ENCODE measurements at regions not wholly inside any gene's neighbourhood (a gene's known extent, or its start where the extent isn't known, plus 50 kb on each side); places are given as distances from the start of the nearest gene placed in this dataset.
A peak's percentile ranks its signal among the peaks of the same experiment; 100 is the strongest.
"Not testable (repeated sequence)": the region's sequence is repeated elsewhere in the genome, so short reads cannot be mapped to it uniquely, and the experiment has no call there.

DNA sequence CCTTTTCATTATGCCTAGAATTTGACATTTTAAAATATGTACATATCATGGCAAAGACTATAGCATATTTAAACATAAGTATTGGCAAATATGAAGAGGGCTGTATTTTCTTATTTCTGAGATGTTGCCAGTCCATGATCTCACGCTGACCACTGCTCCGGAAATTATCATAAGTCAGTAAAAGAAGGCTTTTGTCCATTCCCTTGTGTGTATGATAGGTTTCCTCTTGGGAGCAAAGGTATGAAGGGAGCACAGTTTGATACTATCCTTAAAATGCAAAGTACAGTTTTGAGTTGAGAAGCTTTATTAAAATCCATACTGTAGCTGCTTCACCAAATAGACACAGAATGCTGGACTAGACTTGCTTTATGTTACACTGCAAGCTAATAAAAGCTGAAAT is 52.6 kb upstream of the AGA start:
- no peak for DNase-seq (ENCODE audit: low read depth in 2 of 2)

DNA sequence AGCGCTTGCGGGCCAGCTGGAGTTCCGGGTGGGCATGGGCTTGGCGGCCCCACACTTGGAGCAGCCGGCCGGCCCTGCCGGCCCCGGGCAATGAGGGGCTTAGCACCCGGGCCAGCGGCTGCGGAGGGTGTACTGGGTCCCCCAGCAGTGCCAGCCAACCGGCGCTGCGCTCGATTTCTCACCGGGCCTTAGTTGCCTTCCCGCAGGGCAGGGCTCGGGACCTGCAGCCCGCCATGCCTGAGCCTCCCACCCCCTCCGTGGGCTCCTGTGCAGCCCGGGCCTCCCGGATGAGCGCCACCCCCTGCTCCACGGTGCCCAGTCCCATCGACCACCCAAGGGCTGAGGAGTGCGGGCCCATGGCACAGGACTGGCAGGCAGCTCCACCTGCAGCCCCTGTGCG is 53.4 kb upstream of the AGA start:
- not testable (repeated sequence) for DNase-seq (ENCODE audit: low read depth in 2 of 2)

DNA sequence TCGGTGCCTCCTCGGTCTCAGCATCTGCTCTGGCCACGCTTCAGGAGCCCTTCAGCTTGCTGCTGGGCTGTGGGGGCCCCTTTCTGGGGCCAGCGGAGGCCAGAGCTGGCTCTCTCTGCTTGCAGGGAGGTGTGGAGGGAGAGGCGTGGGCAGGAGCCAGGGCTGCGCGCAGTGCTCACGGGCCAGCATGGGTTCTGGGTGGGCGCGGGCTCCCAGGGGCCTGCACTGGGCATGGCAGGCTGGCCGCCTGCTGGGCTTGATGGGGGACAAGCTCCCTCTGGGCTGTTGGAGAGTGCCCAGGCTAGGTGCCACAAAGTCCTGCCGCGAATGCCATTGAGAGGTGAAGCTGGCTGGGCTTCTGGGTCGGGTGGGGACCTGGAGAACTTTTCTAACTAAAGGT is 57.3 kb upstream of the AGA start:
- no peak for DNase-seq (ENCODE audit: low read depth in 2 of 2)

DNA sequence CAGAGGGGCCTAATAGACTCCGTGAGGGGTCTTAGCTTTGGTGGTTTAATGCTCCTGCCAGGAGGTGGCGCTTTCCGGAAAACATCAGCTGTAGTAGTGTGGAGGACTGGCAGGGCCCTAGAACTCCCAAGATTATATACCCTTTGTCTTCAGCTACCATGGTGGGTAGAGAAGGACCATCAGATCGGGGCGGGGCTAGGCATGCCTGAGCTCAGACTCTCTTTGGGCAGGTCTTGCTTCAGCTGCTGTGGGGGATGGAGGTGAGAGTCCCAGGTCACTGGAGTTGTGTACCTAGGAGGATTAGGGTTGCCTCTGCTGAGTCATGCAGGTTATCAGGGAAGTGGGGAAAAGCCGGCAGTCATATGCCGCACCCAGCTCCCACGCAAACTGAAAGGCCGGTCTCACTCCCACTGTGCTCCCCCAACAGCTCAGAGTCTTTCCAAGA is 63.0 kb upstream of the AGA start:
- DNase-seq (ENCODE audit: low read depth in 2 of 2): no peak

DNA sequence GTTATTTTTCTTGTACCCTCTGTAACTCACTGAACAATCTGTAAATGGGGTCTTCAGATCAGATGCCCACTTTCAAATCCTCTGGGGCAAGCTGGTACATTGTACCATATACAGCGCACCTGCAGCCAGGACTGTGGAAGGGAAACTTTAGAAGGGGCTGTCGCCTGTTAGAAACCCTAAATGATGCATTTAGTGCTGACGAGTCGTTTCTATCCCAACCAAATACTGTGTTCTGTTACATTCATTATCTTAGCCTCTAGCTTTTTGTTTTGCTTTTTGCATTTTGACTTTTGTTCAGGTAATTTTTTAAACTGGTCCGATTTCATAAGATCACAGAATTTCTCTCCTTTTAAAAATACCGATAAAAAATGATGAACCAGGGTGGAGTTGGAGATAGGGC is 66.4 kb upstream of the AGA start:
- no peak for DNase-seq (ENCODE audit: low read depth in 2 of 2)

DNA sequence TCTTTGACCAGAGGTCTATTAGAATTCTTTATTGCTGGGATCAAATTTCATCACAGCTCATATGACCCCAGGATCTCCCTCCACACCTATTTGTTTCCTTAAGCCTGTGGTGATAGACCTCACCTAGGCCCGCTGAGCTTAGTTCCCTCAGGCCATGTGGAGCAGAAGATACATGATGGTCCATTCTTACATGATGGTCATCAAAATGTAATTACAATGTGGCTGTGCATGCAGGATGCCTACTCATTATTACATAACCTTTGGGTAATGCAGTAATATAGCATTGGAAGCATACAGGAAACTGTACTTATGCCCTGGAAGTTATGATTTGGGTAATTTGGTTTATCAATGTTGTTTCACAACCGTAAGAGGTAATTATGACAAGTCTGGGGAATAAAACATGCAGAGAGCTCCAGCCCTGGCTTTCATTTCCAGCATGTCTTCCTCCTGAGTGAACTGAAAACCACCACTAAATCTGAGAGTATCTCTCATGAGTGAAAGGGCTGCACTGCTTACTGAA is 67.0 kb upstream of the AGA start:
- no peak for DNase-seq (ENCODE audit: low read depth in 2 of 2)

DNA sequence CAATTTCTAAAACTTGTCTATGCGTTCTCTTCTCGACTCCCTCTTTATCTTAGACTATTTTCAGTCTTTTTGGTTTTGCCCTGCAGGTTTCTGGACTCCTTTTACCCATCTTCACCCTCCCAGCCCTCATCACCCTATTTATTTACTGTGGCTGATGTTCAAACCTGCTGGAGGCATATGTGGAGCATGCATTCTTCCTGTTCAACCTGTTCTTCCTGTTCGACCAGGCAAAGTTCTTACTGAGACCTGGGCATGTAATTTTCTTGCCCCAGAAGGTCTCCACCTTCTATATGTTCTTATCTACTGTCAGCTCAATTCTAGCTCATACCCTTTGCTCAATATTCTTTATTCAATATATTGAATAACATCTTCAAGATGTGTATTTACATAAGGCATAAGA is 69.4 kb upstream of the AGA start:
- no peak for DNase-seq (ENCODE audit: low read depth in 2 of 2)

DNA sequence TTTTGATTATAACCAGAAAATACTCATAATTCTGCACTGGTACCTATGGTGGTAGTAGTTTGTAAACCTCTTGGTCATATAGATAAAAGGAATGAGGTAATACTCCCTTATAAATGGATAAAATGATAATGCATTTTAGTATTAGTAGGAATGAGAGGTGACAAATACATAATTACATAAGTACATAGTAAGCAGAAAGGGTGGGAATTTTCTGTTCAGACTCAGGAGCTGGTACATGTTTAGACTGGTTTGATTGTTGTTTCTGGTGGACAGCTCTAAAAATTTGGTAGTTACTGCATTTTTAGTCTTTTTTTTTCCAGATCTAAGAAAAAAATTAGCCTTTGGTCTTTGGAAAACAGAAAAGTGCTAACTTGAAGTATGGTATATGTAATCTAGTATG is 70.4 kb upstream of the AGA start:
- DNase-seq (ENCODE audit: low read depth in 2 of 2): no peak

DNA sequence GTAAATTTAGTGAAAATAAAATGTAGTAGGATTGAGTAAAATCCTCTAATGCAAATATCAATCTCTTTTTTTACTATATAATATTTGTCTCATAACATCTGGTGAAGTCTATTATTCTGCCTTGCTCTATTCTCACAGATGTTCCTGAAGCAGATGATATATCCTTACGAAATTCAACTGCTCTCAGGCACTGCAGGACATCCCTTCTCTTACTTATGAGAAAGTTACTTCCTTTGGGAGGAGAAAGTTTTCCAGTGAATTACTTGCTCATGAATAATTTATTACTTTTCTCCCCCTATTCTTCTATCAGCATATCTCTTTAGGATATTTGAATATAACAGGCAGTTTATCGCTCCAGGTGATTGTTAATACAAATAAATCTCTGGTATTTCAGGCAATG is 75.6 kb upstream of the AGA start:
- no peak for DNase-seq (ENCODE audit: low read depth in 2 of 2)

DNA sequence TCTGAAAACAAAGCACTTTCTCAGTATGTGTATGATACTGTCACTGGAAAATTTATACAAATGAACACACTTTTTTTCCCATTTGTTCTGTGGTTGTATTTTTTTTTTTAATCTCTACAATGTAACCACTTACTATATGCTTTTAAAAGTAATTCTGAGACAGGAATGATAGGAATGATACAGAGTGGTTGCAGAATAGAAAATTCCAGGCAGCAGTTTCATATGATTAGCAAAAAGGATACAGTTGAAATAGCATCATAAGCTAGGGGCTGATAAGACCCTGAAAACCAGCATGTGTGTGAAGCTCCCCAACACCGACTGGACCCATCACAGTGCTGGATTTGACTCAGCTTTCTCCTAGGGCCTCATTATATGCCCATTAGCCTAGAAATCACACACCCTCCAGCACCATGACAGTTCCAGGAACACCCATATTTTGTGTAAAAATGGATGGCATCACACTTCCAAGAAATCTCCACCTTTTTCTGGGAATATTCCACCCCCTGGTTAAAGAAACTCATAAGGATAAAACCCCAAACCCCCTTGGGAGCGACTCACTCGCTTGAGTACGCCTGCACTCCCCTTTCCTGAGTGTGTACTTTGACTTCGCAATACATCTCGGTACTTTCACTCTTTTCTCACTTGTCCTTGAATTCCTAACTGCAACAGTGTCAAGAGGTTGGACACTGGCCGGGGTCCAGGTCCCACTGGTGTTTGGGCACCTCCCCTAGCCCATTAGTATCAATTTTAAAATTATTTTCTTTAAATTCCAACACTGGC is 77.4 kb upstream of the AGA start:
- peak; percentile 55 to 68 for DNase-seq (ENCODE audit: low read depth in 2 of 2)

DNA sequence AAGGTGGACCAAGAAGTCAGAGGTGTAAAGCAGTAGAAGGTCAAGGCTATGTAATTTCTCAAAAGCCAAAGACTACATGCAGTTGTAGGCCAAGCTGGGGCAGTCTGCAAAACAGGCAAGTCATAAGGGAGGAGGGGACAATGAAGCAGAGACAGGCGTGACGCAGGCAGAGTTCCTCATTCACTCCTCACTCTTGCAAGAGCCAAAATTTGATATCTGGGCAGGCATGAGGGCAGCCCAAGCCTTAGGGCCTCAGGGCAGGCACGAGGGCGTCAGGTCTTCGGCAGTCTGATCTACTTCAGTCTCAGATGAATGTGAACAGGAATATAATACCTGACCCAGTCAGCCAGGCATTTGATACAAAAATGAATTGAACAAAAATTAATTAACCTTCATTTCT is 86.4 kb upstream of the AGA start:
- no peak for DNase-seq (ENCODE audit: low read depth in 2 of 2)

DNA sequence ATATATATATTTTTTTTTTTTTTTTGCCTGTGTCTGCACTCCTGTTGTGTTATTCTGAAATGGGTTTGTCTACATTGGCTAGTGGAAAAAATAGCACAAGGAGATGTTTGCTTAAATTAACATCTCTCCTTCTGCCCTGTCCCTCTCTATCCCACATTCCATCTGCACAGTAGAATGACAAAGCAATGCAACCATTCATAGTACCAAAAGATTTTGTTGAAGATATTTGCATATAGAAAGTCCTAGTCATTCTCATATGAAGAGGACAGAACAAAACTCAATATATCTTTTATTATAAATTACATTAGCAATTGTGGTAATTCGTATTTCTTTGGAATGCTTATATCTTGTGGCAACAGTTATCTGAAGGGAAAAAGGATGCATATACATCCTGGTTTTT is 88.3 kb upstream of the AGA start:
- DNase-seq (ENCODE audit: low read depth in 2 of 2): no peak

DNA sequence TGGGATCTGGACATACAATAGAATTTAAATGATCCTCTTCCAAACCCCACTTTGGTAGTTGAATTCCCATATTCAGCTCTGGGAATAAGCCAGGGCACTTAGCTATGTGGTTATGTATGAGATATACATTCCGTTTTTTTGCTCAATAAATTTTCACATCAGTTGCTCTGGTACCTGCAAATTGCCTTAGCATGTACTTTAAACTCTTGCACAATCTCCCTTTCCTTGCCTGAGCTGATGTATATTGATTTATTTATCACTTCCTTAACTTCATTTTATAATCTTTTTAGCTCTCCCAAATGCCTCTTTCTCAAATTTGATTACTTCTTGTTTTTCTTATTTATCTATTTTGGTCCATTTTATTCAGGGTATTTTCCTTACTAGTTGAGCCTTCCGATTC is 90.1 kb upstream of the AGA start:
- peak; percentile 20 to 35 for DNase-seq (ENCODE audit: low read depth in 2 of 2)

DNA sequence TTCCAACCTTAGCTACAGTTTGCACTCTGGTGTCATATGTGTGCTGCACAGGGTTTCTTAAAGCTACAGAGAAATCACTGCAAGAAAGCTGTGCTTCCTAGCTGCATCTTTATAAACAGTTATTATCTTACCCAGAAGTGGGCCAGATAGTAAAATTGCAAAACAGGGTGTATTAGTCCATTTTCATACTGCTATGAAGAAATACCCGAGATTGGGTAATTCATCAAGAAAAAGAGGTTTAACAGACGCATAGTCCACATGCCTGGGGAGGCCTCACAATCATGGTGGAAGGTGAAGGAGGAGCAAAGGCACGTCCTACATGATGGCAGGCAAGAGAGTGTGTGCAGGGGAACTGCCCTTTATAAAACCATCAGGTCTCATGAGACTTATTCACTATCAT is 92.6 kb upstream of the AGA start:
- not testable (repeated sequence) for DNase-seq (ENCODE audit: low read depth in 2 of 2)

DNA sequence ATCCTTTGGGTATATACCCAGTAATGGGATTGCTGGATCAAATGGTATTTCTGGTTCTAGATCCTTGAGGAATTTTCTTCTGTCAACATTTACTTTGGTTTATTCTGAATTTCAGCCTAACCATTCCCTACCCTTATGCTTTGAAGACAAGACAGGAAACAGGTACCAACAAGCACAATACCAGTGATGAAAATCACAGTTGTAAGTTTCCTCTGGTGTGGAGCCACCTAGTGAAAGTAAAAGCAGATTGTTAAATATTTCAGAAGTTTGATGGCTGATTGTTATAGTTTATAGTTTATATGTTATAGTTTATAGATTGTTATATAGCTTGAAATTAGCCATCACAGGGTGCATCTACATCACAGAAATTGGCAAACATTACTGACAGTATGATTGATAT is 104.5 kb upstream of the AGA start:
- no peak for DNase-seq (ENCODE audit: low read depth in 2 of 2)

DNA sequence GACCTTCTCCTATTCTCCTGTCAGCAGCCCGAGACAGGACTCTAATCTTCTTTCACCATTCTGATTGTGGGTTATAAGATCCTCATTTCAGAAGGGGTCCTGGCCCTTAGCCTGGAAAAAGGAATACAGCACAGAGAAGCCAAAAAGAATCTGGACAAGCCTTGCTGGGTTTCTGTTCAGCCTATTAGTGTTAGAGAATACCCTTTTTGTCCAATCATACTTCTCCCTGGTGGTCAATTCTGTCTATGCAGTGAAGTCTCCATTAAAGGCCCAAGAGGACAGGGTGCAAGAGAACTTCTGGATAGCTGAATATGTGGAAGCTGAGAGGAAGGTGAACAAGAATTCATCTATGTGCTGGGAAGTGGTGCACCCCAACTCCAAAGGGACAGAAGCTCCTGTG is 105.7 kb upstream of the AGA start:
- no peak for DNase-seq (ENCODE audit: low read depth in 2 of 2)

DNA sequence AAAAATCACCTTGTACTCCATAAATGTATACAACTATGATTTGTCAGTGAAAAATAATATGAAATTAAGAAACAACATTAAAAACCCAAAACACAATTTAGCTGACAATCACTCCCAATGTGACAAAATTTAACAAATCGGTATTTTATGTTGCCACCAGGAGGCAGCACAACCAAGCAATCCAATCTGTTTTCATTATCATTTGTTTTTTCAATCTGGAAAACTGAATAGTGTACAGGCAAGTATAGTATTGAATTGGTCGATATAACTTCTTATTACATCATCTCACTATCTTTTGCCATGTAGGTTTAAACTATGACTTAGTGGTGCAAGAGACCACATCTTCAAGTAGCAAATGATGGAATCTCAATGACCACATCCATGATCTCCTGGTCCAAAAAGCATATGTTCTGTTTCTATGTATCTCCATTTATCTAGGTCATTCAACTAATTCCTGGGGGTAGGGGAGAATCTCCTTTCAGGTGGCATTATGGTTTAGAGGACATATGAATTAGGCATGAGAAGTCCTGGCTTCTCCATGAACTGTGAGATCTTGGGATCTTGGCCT is 112.9 kb upstream of the AGA start:
- DNase-seq (ENCODE audit: low read depth in 2 of 2): peak in 1 of 2 experiments; percentile 18

DNA sequence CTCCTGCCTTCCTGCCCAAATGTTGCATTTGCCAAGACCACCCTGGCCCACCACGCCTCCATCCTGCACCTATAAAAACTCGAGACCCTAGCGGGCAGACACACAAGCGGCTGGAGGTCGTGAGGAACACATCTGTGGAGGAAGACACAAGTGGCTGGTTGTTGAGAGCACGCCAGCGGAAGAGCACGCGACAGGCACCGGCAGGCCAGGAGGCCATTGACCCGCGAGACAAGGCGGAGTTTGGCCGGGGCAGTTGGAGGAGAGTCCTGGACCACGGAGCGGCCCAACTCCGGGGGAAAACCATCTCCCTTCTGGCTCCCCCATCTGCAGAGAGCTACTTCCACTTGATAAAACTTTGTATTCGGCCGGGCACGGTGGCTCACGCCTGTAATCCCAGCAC is 115.2 kb upstream of the AGA start:
- no peak for DNase-seq (ENCODE audit: low read depth in 2 of 2)

DNA sequence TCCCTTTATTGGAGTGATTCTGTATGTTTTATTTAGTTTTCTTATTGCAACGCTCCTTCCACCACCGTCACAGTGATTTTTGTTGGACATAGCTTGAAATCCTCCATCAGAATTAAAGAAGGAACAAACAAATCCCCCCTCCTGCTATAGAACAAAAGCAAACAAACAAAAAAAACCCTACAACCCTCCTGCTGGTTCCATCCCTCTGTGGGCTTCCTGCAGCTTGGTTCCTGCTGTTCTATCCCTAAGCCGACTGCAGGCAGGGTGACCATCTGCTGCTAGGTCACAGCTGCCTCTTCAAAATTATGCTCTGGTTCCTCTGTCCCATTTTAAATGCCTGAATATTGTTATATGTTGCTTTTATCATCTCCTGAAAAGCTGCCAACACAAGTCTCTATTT is 116.8 kb upstream of the AGA start:
- DNase-seq (ENCODE audit: low read depth in 2 of 2): no peak

DNA sequence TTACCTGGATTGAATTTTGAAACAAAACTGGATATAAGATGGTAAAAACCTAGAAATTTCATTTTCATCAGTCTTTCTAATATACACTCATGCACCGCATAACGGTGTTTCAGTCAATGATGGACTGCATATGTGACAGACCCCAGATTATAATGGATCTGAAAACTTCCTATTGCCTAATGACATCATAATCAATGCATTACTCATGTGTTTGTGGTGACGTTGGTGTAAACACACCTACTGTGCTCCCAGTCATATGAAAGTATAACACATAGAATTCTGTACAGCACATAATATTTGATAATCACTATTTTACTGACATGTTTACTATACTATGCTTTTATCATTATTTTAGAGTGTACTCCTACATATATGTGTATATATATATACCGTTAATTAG is 119.9 kb upstream of the AGA start:
- no peak for DNase-seq (ENCODE audit: low read depth in 2 of 2)

DNA sequence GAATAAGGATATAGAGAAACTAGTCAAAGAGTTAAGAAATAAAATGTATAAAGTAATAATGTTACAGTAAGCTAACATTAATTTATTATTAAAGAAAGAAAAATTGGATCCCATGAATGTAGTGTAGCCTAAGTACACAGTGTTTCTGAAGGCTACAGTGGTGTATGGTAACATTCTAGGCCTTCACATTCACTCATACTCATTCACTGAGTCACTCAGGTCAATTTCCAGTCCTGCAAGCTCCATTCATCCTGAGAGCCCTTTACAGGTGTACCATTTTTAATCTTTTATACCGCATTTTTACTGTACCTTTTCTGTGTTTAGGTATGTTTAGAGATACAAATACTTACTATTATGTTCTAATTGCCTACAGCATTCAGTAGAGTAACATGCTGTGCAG is 120.6 kb upstream of the AGA start:
- DNase-seq (ENCODE audit: low read depth in 2 of 2): no peak

DNA sequence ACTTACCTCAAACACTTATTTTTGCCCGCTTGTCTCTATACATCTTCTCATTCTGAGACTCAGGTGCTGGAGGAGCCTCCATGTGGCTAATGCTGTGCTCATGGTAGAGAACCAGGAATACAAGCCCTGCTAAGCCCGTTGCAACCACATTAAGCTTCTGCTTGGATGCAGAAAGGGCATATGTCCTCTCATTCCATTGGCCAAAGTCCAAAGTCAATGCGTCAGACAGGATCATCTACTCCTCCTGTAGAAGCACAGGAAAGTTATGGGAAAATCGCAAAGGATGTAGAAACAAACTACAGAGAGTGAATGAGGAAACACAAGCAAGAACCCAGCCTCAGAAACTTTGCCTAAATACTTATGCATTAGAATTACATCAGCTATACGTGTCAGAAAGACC is 124.5 kb upstream of the AGA start:
- no peak for DNase-seq (ENCODE audit: low read depth in 2 of 2)

DNA sequence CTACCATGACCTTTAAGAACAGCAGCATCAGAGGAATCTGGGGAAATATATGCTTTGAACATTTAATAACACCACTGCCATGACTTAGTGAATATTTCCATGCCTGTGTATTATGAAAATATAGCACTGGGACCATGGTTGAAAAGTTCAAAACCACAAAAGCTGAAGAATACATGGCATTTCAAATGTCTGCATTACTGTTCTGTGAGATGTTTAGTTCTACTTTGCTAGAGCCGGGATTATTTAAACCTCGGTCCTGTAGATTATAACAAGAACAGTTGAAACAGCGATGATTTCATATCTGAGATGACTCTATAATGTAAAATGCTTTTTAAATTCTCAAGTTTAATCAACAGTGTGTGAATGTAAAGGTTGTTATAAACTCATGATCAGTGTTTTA is 126.7 kb upstream of the AGA start:
- DNase-seq (ENCODE audit: low read depth in 2 of 2): no peak

DNA sequence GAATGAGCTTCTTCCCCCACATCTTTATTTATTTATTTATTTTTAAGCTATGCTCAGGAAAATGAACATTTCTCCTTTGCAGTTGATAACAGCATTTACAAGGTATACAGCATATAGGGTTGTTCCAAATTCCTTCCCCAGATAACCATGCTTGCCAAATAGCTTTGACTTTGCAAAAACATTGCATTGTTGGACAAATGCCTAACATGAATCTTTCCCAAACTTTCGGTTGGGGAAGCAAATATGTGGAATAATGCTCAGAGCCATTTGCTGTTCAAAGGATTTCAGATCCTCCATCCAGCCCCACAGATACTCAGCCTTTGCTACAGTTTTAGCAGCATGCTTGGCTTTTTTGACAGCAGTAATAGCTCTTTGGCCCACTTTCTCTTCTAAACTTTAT is 127.2 kb upstream of the AGA start:
- peak; percentile 82 to 83 for DNase-seq (ENCODE audit: low read depth in 2 of 2)
